Stimulated activated CD8-positive, alpha-beta memory T cell treated with anti-CD3 and anti-CD28 coated beads, Interleukin-12 subunit alpha, Interleukin-12 subunit beta, amount 100 ng/mL, for 4 hours (primary cell): ENCODE measurements at regions not wholly inside any gene's neighbourhood (a gene's known extent, or its start where the extent isn't known, plus 50 kb on each side); places are given as distances from the start of the nearest gene placed in this dataset.

ENCODE experiments used
- DNase-seq: peaks from one replicate; pipeline ENCODE4 v3.0.0-alpha.2; 2020; ENCODE audit warnings: low read depth

DNA sequence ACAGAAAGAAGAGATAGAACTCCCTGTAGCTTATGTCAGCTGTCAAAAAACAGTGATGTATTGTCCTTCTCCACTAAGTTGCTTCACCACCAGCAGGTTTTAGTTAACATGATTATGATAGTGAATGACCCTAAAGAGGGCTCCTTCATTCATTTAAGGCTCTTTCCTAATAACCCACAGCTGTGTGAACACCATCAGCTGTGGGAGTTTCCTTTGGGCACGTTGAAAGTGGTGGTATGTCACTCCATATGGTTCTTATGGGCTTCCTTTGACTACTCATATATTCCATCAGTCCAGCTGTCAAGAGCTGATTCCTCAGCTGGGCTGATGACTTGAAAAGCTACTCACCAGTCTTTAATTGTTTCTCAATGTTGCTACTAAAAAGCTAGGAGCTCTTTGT is 210.3 kb downstream of the UBE2E3 start:
- no peak for DNase-seq

DNA sequence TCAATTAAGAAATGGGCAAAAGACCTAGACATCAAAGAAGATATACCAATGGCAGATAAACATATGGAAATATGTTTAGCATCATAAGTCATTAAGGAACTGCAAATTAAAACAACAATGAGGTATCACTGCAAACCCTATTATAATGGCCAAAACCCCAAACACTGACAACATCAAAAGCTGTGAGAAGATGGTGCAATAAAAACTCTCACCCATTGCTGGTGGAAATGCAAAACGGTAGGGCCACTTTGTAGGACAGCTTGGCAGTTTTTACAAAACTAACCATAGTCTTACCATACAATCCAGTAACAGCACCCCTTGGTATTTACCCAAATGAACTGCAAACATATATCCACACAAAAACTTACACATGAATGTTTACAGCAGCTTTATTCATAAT is 213.1 kb downstream of the UBE2E3 start:
- DNase-seq: no peak

DNA sequence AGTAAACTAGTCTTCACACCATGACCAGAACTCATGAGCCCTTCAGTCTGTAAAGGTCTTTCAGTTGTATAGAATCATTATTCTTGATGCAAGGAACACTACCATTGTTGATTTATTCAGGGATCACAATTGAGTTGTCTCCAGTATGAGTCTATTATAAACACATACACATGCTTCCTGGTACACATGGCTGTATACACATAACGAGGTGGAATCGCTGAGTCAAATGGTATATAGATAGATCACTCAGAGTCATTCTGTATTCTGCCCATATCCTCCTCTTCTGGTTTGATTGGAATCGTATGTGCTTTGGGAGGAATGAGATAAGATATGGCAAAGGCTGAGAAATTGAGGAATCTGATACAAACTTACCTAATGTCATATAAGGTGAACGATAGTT is 216.0 kb downstream of the UBE2E3 start:
- DNase-seq: no peak

DNA sequence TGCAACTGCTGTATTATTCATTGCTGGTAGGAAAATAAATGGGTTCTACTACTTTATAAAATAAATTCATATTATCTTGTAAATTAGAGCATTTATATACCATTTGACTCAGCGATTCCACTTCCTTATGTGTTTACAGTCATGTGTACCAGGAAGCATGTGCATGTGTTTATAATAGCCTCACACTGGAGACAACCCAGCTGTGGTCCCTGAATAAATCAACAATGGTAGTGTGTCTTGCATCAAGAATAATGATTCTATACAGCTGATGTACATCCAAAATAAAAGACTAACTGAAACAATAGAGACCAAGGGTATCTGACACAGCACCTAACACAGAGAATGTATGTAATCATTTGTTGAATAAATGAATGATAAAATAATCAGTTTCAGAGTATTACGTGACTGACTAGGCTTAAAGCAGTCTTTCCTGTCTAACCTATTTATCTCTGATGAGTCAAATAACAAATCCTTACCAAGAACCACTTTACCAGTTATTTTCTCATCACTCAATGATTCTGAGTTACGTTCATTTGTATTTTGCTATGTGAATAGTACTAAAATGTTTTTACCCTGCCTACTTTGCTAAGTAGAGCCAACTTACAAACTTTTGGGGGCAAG is 216.8 kb downstream of the UBE2E3 start:
- DNase-seq: no peak

DNA sequence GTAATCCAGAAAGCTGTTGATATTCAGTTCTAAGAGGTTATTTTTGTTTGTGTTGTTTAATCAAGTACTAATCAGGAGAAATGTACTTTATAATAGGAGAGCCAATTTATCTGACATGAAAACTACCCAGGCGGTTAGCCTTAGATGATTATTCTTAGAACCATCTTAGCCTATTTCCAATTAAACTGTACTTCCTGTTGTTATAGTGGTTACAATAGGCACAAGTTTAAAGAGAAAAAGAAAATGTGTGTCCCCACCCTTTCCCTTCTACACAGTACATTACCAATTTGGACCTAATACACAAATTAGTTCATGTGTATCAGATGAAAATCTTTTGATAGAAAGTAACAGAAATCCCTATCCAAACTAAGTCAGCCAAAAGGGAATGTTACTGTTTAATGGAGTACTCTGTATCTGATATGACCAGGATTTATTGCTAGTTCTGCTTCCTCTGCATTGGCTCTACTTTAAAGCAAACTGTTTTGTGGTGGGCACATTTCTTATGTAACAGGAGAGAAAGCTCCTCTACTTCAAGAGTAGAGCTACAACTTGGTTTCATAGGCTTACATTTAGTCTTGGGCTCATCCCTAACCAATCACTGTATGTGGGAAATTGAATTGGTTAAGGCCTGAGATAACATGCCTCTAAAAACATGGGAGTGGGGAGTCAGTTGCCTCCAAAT is 217.9 kb downstream of the UBE2E3 start:
- DNase-seq: no peak

DNA sequence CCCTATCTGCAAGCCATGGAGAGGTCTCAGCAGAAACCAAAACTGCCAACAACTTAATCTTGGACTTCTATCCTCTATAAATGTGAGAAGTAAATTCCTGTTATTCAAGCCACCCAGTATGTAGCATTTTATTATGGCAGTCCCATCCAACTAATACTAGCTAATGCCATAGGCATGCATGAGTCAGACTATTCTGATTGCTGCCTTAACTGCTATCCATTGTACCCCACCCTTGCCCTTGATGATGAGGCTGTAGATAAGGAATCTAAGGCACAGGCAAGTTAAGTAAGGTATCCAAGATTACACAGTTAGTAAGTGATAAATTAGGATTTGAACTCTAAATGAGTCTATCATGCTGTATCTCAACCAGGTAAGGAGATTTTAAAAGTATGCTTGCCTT is 223.0 kb downstream of the UBE2E3 start:
- DNase-seq: no peak

DNA sequence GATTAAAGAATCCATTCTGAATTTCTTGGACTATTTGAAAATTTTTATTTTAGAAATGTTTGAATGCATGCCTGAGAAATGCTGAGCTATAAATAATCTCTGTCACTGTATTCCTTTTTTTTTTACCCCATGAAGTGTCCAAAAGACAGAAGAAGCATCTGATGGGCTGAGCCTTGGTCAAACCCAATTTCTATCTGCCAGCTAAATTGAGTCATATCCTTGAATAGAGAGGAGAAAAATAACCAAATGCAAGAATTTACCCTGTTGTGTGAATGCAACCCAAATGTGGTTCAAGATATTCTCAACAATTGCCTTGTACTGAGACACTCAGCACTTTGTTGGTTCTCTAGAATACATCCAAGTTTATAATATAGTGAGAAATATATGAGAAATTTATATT is 223.5 kb downstream of the UBE2E3 start:
- DNase-seq: no peak

DNA sequence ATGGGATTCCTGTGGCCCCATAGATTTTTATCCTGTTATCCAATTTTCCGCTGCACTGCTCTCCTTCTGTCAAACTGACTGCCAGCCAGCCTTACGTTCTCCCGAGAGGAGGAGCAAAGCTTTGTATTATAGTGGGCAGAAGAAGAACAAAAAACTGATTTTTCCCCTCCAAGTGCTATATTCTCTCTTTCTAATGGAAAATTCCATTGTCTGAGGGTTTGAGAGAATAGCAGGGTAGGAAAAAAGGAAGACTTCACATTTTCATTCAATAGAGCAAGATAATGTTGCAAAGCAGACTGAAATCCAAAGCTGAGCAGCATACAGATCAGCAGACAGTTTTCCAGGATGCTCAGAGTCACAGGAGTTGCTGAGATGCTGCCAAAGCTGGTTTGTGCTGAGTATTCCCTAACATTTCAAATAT is 238.0 kb downstream of the UBE2E3 start:
- no peak for DNase-seq

DNA sequence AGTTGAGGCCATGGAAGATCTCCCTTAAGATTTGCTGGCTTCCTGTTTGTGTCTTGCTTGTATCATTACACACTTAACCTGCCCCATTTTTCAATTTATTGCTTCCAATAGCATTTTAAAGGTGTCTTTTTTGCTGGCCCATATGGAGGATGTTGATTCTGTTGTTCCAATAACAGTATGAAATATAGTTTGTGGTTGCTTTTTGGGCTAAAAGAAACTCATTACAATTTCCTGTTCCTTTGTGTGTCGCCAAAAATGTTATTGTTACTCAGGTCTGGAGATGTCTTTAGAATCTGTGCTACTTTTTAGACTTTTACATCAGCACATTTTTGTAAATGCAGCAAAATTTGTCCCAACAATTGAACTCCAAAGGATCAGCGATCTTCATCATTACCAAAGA is 234.0 kb upstream of the ITGA4 start:
- DNase-seq: no peak

DNA sequence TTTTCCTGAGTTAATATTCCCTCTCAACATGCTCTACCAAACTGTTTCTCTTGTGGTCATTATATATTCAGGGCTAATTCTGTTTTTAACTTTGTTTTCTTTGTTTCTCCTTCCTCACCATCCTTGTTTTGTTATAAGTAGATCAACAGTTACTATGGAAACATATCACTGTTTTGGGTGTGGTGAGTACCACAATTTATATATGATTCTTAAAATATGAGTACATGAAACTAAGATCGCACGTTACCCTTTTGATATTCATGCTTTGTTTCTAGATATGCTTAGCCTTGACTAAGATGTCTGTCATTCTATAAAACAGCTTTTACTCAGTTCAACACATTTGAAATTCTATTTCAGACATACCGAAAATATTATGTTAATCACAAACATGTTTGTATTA is 232.3 kb upstream of the ITGA4 start:
- DNase-seq: no peak

DNA sequence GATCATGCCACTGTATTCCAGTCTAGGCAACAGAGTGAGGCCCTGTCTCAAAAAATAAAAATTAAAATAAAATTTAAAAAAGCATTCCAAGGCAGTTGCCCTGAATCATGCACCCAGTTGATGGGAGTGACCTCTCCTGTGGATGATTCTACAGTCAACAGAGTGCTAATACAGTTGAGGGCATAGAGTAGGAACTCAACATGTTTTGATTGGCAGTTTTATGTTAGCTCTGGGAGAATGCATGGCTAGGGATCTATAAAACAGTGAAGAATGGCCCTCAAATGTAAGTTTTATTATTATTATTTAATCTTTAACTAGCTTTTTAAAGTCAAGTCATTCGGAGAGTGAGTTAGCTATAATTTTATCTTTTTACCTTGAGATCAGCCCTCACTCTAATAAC is 228.5 kb upstream of the ITGA4 start:
- DNase-seq: no peak

DNA sequence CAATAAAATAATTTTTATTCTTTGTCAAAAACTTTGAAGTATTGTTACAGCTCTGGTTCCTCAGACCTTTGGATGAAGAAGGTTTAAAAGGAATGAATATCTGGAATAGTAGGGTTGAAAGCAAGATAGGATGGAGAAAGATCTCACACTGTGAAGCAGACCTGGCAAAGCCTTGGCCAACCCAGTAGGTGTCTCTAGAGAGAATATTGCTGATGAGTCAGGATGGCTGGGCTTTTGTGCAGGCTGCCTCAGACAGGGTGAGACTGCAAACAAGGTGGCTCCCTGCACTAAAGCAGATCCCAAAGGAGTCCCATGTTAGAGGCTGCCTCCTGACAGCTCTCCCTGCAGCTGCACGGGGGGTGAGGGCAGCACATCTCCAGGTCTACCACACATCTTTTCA is 226.0 kb upstream of the ITGA4 start:
- DNase-seq: no peak

DNA sequence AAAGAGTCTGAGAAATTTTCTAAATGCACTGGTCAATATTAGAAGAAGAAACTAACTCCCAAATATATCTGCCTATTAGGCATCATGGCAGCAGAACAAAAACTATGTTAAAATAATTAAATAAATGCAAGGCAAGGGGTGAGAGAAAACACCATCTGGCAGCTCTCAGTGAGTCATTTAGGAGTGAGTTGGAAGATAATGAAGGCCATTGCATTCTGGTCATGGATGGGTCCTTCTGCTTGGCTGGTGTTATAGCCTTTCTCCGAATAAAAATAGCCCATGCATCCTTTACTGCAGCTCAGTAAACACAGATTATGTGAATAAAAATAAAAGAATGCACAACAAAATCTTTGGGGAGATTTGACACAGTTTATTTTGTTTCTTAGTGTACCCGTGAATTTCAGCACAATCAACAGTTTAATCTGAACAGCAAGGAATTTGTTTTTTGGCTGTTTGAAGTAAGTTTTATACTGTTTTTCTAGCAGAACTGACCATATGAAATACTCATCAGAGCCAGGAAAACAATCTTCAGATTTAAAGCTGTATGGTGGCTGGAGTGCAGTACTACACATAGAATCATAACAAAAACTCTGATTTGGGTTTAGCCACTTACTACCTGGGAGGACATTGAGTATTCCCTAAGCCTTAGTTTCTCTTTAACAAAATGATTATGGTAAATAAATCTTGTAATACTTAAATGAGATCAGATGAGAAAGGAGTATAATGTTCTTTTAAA is 225.1 kb upstream of the ITGA4 start:
- DNase-seq: no peak

DNA sequence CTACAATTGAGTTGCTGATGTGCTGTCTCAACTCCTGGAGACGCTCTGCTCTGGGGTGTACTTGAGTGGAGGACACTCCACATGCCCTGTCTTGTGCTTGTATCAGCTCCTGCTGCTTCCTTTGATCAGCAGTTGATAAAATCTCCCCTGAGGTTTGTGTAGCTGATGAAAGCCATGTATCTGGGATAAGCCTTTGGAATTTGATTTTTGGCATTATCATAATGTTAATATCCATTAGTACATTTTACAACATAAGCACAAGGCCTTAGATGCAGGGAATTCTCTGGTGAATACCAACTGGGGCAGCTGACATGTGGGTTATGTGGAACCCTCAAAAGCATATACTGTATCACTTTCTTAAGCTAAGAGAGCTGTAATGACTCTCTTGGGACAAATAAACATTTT is 222.7 kb upstream of the ITGA4 start:
- DNase-seq: no peak

DNA sequence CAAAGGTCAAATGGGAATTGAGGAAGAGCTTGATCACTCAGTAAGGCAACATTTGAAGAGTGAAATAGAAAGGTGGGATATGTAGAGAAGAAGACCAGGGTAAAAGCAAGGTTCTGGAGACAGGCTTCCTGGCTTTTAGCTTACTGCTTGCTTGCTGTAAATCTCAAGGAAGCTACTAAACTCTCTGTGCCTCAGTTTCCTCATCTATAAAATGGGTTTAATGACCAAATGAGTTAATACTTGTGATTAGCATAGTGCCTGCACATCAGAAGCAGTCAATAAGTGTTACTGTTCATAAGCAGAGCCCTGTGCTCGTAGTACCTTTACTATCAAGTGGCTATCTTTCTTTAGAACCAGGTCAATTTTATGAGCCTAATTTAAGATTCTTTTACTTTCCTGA is 222.2 kb upstream of the ITGA4 start:
- DNase-seq: no peak

DNA sequence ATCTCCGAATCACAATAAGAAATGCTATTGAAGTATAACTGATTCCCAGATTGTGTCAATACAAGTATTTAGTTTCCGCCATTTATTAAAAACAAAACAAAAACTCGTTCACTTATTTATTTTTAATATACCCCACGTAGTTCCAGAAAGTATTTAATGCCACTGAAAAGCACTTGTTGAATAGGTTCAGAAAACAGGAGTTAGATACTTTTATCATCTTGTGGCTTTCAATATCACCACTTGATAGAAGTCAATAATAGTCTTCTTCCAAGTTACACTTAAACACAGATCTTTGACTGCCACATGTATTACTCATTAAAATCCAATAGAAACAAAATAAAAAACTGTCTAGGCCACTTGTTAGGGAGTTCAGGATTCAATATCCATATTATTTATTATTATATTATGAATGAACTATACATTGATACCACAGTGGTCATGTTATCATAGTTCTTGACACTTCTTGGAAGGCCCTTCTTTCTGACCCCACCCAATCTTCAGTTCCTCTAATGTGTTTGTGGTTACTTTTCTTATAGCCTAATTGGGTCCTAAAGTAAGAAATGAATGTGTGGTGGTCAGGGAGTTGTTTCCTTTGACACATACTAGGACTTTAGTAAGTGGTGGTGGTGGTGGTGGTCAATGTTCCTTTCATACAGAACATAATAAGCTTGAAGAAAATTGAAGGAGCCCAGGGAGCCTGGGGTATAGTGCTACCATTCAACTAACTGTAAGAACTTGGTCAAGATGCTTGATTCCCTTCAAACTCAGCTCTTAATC is 221.3 kb upstream of the ITGA4 start:
- no peak for DNase-seq

DNA sequence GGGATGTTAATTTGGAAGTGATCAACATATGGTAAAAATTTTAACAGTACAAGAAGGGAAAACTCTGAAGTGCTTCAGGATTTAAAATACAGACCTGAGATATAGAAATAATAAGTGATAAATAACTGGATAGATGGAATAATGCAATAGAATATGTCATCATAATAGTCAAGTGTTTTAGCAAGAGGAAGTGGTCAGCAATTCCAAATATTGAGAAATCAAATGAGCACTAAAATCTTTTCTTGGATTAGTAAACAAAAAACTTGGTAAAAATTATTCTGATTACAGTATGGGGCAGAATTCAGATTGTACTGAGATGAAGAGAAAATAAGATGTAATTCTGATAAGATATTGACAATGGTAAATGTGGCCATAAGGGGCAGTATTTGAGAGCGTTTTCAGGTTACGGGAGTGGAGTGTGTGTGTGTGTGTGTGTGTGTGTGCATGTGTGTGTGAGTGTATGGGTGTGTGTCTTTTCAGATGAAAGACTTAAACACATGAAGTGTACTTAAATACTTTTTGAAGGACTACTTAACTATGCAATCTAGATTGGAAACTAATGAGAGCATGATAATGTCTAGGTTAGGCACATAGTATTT is 217.9 kb upstream of the ITGA4 start:
- DNase-seq: no peak

DNA sequence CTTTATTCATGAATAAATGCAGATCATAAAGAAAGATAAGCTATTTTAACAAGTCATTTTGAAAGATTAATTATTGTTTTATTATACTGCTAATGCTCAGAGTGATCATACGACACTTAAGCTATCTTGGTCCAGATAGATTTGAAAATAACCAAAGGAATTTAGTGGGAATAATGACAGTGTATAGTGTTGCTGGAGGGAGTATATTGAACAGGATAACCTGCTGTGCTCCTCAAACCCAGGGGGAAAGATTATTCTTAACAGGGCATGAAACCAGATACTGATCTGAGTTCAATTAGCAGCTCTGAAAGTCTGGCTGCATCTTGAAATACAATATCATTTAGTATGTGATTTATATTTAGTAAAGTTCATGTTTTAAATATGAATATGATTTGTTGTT is 216.3 kb upstream of the ITGA4 start:
- DNase-seq: no peak

DNA sequence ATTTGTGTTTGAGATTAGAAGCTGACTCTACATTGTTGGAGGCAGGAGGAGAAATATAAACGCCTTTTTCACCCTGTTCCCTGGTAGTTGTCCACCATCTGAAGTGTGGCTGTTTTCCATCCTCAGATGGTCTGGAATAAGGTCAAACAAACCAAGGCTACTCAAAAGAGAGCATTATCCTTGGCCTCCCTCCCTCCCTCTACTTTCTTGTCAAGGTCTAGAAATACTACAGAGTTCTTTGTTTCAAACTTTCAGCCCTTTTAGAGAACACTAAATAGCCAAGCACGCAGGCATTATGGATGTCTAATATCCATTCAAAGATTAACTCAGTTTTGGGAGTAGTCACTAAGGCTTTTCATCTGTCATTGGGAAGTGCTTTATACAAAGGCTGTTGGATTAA is 215.8 kb upstream of the ITGA4 start:
- DNase-seq: no peak

DNA sequence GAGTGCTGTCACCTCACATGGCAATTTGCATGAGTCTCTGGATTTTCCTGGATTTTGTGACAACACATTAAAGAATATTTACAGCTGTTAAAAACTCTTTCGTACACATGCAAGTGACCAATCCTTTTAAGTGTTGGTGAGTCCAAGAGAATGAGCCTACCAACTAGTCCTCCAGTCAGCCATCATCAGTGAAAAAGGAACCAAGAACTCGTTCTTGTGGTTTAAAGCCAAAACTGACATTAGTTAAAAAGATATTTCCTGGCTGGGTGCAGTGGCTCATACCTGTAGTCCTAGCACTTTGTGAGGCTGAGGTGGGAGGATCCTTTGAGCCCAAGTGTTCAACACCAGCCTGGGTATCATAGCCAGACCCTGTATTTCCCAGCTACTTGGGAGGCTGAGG is 215.4 kb upstream of the ITGA4 start:
- no peak for DNase-seq

DNA sequence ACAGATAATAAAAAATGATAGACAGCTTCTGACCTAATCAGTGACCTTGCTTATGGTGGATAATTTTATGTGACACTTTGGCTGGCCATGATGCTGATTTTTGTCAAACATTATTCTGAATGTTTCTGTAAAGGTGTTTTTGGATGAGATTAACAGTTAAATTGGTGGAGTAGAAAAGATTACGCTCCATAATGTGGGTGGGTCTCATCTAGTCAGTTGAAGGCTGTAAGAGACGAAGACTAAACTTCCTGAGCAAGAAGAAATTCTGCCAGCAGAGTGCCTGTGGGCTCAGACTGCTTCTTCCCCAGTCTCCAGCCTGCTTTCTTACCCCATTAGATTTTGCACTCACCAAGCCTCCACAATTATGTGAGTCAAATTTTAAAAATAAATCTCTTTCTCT is 214.9 kb upstream of the ITGA4 start:
- no peak for DNase-seq

DNA sequence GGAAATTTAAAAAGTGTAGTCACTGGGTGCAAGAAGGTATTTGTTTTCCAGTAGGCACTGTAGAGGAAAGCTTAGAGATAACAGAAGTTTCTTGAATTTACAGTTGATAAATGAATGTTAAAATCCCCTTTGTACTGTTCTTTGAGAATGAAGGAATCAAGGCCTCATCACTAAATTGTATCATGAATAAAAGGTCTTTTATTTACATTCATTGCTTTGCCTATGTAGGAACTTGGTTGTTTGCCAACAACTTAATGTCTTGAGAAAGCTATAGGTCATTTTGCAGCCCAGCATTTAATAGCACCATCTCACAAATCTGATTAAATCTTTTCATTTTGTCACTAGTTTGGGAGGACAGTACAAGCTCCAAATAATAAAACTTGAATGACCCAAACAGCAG is 213.9 kb upstream of the ITGA4 start:
- DNase-seq: no peak
